ENCODE measurements at regions not wholly inside any gene's neighbourhood (a gene's known extent, or its start where the extent isn't known, plus 50 kb on each side); places are given as distances from the start of the nearest gene placed in this dataset.

- H3K9me3 ChIP-seq (ENCODE audit: control insufficient read depth, low read depth, low read length): no peaks in the 10 kb centered on the region
- no peak overlapping the region for H2AK5ac ChIP-seq (ENCODE audit: insufficient read length, low read length)
- Mint-ChIP-seq H3K9me3 (peaks cover 7 to 14% of the 10 kb centered on the region in 2 experiments; a peak in 4 of 5 replicates), H3K27me3 (ENCODE audit: low read depth) (no peaks in the 10 kb centered on the region; the same call in 1 of the 2 replicates), H3K36me3 (ENCODE audit: insufficient read depth in 1 of 3, low read depth in 3 of 3) (peaks cover 0 to 18% (median 7%) of the 10 kb centered on the region in 3 experiments; a peak in 5 of 7 replicates), H3K4me1 (peaks cover 14 to 19% of the 10 kb centered on the region in 2 experiments), H3K27ac (no peak overlapping the region), H3K4me3 (no peak overlapping the region)
- no CpG with 5 or more reads among the region's 1 CpG for WGBS (ENCODE audit: extremely low coverage, insufficient read length, low lambda C conversion rate)
- H3K14ac ChIP-seq (ENCODE audit: insufficient read depth, low read length): no peak overlapping the region
- no peak overlapping the region for H2BK120ac ChIP-seq (ENCODE audit: low read depth, low read length, poor library complexity, severe bottlenecking)
- no peak overlapping the region for H2BK15ac ChIP-seq (ENCODE audit: low read depth, low read length)
- no peaks in the 10 kb centered on the region for H3K23me2 ChIP-seq (ENCODE audit: insufficient read length, low read depth, low read length, poor library complexity, severe bottlenecking)
- H4K20me1 ChIP-seq (ENCODE audit: control insufficient read depth, insufficient read depth, insufficient read length): no peaks in the 10 kb centered on the region
- no peak overlapping the region for H3K4me2 ChIP-seq (ENCODE audit: insufficient read depth, insufficient read length, low read length)
- no peak overlapping the region for H4K5ac ChIP-seq (ENCODE audit: insufficient read length, low read depth, low read length)
- no peak for TF ChIP-seq CTCF (conservative IDR thresholded peaks at IDR 0.05)
- no peak overlapping the region for H3K56ac ChIP-seq (ENCODE audit: insufficient read length, low read depth, low read length)
- H3K9ac ChIP-seq (ENCODE audit: extremely low read depth, insufficient read length, low read length): no peak overlapping the region
- no peak overlapping the region for H4K91ac ChIP-seq (ENCODE audit: insufficient read length, low read depth, low read length)
- H3K79me1 ChIP-seq (ENCODE audit: insufficient read depth, low read depth, low read length, poor library complexity, severe bottlenecking): no peaks in the 10 kb centered on the region
- H3K79me2 ChIP-seq (ENCODE audit: insufficient read depth, low read length): no peaks in the 10 kb centered on the region
- no peak overlapping the region for H3K4ac ChIP-seq (ENCODE audit: low read depth, low read length)
- no peaks in the 10 kb centered on the region; the same call in 1 of the 2 replicates for H3K4me1 ChIP-seq (ENCODE audit: insufficient read depth, low read length)
- no peak overlapping the region for H2BK5ac ChIP-seq (ENCODE audit: insufficient read length, low read length)
- H3T11ph ChIP-seq (ENCODE audit: low read length): no peak overlapping the region
- no peak overlapping the region for H2BK20ac ChIP-seq (ENCODE audit: low read depth, low read length, poor library complexity, severe bottlenecking)
- H2BK12ac ChIP-seq (ENCODE audit: insufficient read length, low read depth, low read length): no peak overlapping the region
- H4K8ac ChIP-seq (replicated peaks; ENCODE audit: insufficient read length, low read depth, low read length): no peak overlapping the region
- no peak overlapping the region for H3K18ac ChIP-seq (ENCODE audit: insufficient read length, low read depth, low read length)
- no peaks in the 10 kb centered on the region for H3K27me3 ChIP-seq (ENCODE audit: insufficient read depth, low read length)
- no peak overlapping the region for H2AFZ ChIP-seq (ENCODE audit: low read length)
- no peak overlapping the region for H3K27ac ChIP-seq (ENCODE audit: insufficient read length, low read depth, low read length)
- DNase-seq: no peak
- no peak overlapping the region for H3K23ac ChIP-seq (ENCODE audit: insufficient read length, low read depth, low read length)
Measured at GRCh38 chr6:14498748-14499147, 381.2 kb downstream of the CD83 start.
